ENCODE measurements at regions not wholly inside any gene's neighbourhood (a gene's known extent, or its start where the extent isn't known, plus 50 kb on each side); places are given as distances from the start of the nearest gene placed in this dataset.

DNA sequence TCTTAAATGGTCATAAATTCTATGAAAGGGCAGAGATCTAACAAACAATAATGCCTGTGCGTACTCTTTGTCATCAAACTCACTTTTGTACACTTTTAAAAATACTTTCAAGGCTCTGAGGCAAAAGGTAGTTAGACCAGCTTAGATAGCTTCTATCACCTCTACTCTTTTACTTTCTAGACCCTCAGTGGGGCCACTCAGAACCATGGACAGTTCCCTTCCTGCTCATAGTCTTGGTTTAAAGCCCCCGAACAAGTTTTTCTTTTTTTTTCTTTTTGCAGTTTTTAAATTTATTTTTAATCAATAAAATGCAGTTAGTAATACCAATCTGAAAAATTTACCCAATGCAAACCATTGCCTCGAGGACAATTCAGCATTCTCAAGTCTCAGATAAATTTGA lies 460.5 kb upstream of the CNKSR2 start:
- Mint-ChIP-seq H3K36me3 (ENCODE audit: low read depth) (no peaks in the 10 kb centered on the region), H3K9me3 (ENCODE audit: low read depth) (no peaks in the 10 kb centered on the region), H3K4me1 (ENCODE audit: low read depth) (no peaks in the 10 kb centered on the region), H3K27me3 (ENCODE audit: low read depth) (peaks cover 2% of the 10 kb centered on the region), H3K4me3 (ENCODE audit: unreplicated experiment) (no peak overlapping the region), H3K27ac (ENCODE audit: unreplicated experiment) (no peak overlapping the region)
- TF ChIP-seq, protein P1, sequence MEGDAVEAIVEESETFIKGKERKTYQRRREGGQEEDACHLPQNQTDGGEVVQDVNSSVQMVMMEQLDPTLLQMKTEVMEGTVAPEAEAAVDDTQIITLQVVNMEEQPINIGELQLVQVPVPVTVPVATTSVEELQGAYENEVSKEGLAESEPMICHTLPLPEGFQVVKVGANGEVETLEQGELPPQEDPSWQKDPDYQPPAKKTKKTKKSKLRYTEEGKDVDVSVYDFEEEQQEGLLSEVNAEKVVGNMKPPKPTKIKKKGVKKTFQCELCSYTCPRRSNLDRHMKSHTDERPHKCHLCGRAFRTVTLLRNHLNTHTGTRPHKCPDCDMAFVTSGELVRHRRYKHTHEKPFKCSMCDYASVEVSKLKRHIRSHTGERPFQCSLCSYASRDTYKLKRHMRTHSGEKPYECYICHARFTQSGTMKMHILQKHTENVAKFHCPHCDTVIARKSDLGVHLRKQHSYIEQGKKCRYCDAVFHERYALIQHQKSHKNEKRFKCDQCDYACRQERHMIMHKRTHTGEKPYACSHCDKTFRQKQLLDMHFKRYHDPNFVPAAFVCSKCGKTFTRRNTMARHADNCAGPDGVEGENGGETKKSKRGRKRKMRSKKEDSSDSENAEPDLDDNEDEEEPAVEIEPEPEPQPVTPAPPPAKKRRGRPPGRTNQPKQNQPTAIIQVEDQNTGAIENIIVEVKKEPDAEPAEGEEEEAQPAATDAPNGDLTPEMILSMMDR (IDR thresholded peaks at IDR 0.05), result no peak
- DNase-seq (ENCODE audit: low spot score), result no peak

DNA sequence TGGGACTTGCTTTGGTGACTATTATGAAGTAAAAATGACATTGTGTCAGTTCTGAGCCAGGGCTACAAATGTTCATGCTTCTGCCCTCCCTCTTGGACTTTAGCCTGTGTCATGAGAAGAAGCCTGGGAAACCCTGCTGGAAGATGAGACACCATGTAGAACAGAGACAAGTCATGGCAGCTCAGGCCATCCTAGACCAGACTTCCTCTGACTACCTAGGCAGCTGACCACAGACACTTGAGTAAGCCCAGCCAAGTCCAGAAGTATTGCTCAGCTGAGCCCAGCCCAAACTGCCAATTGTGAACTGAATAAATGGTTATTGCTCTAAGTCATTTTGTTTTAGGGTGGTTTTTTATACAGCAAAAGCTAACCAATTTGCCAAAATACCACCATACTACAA lies 467.6 kb upstream of the CNKSR2 start:
- Mint-ChIP-seq H3K4me1 (ENCODE audit: low read depth) (no peaks in the 10 kb centered on the region), H3K27ac (ENCODE audit: unreplicated experiment) (no peak overlapping the region), H3K27me3 (ENCODE audit: low read depth) (peaks cover 7% of the 10 kb centered on the region), H3K9me3 (ENCODE audit: low read depth) (peaks cover 25% of the 10 kb centered on the region), H3K36me3 (ENCODE audit: low read depth) (no peaks in the 10 kb centered on the region), H3K4me3 (ENCODE audit: unreplicated experiment) (no peak overlapping the region)
- TF ChIP-seq, protein P1 (IDR thresholded peaks at IDR 0.05), result no peak
- no peak for DNase-seq (ENCODE audit: low spot score)

DNA sequence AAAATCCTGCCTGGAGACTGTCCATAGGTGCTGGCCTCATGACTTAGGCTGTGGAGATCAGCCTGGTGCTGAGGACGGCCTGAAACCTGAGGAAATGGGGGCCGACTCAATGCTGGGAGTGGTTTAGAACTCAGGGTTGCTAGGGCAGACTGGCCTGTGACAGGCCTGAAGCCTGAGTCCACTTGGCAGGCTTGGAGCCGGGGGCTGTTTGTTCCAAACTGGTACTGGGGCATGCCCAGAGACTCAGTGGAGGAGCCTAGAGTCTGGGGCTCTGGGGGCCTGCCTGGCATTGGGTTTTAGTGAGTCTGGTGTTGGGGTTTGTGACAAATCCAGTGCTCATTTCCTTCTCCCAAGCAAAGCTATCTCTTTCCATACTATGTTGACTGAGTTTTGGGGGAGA lies 489.7 kb upstream of the CNKSR2 start:
- H3K27ac Mint-ChIP-seq (ENCODE audit: unreplicated experiment), result no peak overlapping the region

DNA sequence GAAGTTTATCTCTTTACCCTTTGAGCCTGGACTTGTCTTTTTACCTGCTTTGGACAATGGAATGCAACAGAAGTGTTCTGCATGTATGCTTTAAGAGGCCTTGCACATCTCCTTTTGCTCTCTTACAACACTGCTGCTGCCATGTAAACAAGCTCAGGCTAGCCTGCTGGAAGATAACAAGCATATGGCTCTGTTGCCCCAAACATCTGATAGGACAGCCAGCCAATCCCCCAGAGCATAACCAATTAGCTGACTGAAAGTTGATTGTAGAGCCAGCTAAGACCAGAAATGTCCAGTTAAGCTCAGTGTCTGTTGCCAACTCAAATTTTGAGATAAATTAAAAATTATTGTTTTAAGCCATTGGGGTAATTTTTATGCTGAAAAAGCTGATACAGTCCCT lies 510.6 kb upstream of the CNKSR2 start:
- H3K27me3 Mint-ChIP-seq (ENCODE audit: low read depth), result no peaks in the 10 kb centered on the region
- peaks cover 17% of the 10 kb centered on the region for H3K9me3 Mint-ChIP-seq (ENCODE audit: low read depth)
- no peaks in the 10 kb centered on the region for H3K4me1 Mint-ChIP-seq (ENCODE audit: low read depth)
- no peak overlapping the region for H3K27ac Mint-ChIP-seq (ENCODE audit: unreplicated experiment)
- H3K36me3 Mint-ChIP-seq (ENCODE audit: low read depth), result peaks cover 1% of the 10 kb centered on the region
- no peak overlapping the region for H3K4me3 Mint-ChIP-seq (ENCODE audit: unreplicated experiment)
- TF ChIP-seq, protein P1 (IDR thresholded peaks at IDR 0.05), result no peak
- no peak for DNase-seq (ENCODE audit: low spot score)

More for the DNA sequence above, 489.7 kb upstream of the CNKSR2 start:
- Mint-ChIP-seq H3K9me3 (ENCODE audit: low read depth) (peaks cover 32% of the 10 kb centered on the region), H3K4me3 (ENCODE audit: unreplicated experiment) (no peak overlapping the region), H3K36me3 (ENCODE audit: low read depth) (no peaks in the 10 kb centered on the region), H3K27me3 (ENCODE audit: low read depth) (no peaks in the 10 kb centered on the region), H3K4me1 (ENCODE audit: low read depth) (no peaks in the 10 kb centered on the region)
- DNase-seq (ENCODE audit: low spot score), result no peak
- TF ChIP-seq, protein P1 (IDR thresholded peaks at IDR 0.05), result no peak

DNA sequence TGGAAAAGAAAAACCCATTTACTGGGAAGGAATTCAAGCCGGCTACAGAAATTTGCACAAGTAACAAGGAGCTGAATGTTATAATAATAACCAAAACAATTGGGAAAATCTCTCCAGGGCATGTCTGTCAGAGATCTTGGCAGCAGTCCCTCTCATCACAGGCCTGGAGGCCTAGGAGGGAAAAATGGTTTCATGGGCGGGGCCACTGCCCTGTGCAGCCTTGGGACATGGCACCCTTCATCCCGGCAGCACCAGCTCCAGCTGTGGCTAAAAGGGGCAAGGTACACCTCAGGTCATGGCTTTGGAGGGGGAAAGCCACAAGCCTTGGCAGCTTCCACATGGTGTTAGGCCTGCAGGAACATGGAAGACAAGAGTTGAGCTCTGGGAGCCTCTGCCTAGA lies 513.1 kb upstream of the CNKSR2 start:
- H3K27me3 Mint-ChIP-seq (ENCODE audit: low read depth), result no peaks in the 10 kb centered on the region
- no peak overlapping the region for H3K27ac Mint-ChIP-seq (ENCODE audit: unreplicated experiment)
- no peak for DNase-seq (ENCODE audit: low spot score)
- H3K36me3 Mint-ChIP-seq (ENCODE audit: low read depth), result peaks cover 1% of the 10 kb centered on the region
- H3K4me1 Mint-ChIP-seq (ENCODE audit: low read depth), result no peaks in the 10 kb centered on the region
- TF ChIP-seq, protein P1 (IDR thresholded peaks at IDR 0.05), result no peak
- H3K4me3 Mint-ChIP-seq (ENCODE audit: unreplicated experiment), result no peak overlapping the region
- H3K9me3 Mint-ChIP-seq (ENCODE audit: low read depth), result peaks cover 14% of the 10 kb centered on the region
